Thoracic aorta (tissue), 2 donors: ENCODE measurements at regions not wholly inside any gene's neighbourhood (a gene's known extent, or its start where the extent isn't known, plus 50 kb on each side); places are given as distances from the start of the nearest gene placed in this dataset.
"Not testable (repeated sequence)": the region's sequence is repeated elsewhere in the genome, so short reads cannot be mapped to it uniquely, and the experiment has no call there.

Experiments
- ATAC-seq: fragments of 150-250 bp; one replicate; pipeline ENCODE4 v1.8.0; 2017; ENCODE audit warnings: low read depth; ENCODE audit not compliant: insufficient number of reproducible peaks, low FRiP score
- DNase-seq: peaks from one replicate; pipeline ENCODE4 v3.0.0-alpha.2; 2020; ENCODE audit warnings: low spot score
- H3K27ac ChIP-seq, 2 donors: fragments of 200-600 bp; sonication (generic); 1 replicate in 1 of 2; 2 replicates in 1 of 2; pipeline ENCODE4 v1.5.1; 2016; ENCODE audit warnings: mild to moderate bottlenecking in 2 of 2, moderate library complexity in 2 of 2
- H3K27me3 ChIP-seq: fragments of 200-600 bp; sonication (generic); replicated peaks from 2 replicates; pipeline ENCODE4 v1.6.0; 2016; ENCODE audit warnings: mild to moderate bottlenecking; ENCODE audit not compliant: insufficient read depth
- H3K36me3 ChIP-seq: fragments of 200-600 bp; sonication (generic); one replicate; pipeline ENCODE4 v1.5.1; 2016
- H3K4me1 ChIP-seq, 2 donors: fragments of 200-600 bp; sonication (generic); 1 replicate in 1 of 2; 2 replicates in 1 of 2; pipeline versions ENCODE4 v1.5.1 to v1.6.0; 2016; ENCODE audit warnings: low read depth in 2 of 2, mild to moderate bottlenecking in 1 of 2; ENCODE audit not compliant: control insufficient read depth in 1 of 2
- H3K4me3 ChIP-seq: fragments of 200-600 bp; sonication (generic); 2 replicates; pipeline ENCODE4 v1.5.1; 2016; ENCODE audit warnings: mild to moderate bottlenecking
- H3K9me3 ChIP-seq: fragments of 200-600 bp; sonication (generic); 2 replicates; pipeline ENCODE4 v1.5.1; 2016
- CTCF ChIP-seq: fragments of 200-600 bp; sonication (generic); IDR thresholded peaks from one replicate; pipeline ENCODE4 v1.5.1; 2019; ENCODE audit warnings: antibody characterized with exemption

GRCh38 chrY:12500096-12500495 lies 200.9 kb upstream of the USP9Y start:
- ATAC-seq (no peak), DNase-seq (no peak)
- Histone ChIP-seq H3K27ac (no peak overlapping the region), H3K4me3 (no peak overlapping the region), H3K9me3 (no peaks in the 10 kb centered on the region), H3K36me3 (no peaks in the 10 kb centered on the region), H3K27me3 (no peaks in the 10 kb centered on the region), H3K4me1 (no peaks in the 10 kb centered on the region)
- TF ChIP-seq CTCF: no peak

DNA sequence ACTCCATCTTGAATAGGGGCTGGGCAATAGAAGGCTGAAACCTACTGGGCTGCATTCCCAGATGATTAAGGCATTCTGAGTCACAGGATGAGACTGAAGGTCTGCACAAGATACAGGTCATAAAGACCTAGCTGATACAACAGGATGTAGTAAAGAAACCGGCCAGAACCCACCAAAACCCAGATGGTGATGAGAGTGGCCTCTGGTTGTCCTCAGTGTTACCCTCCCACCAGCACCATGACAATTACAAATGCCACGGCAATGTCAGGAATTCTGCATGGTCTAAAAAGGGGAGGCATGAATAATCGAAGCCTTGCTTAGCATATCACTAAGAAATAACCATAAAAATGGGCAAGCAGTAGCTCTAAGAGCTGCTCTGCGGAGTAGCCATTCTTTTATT lies 197.0 kb upstream of the USP9Y start:
- H3K27ac ChIP-seq, ATAC-seq, H3K36me3 ChIP-seq, DNase-seq, H3K4me3 ChIP-seq, H3K4me1 ChIP-seq, H3K27me3 ChIP-seq, H3K9me3 ChIP-seq: not testable (repeated sequence)

DNA sequence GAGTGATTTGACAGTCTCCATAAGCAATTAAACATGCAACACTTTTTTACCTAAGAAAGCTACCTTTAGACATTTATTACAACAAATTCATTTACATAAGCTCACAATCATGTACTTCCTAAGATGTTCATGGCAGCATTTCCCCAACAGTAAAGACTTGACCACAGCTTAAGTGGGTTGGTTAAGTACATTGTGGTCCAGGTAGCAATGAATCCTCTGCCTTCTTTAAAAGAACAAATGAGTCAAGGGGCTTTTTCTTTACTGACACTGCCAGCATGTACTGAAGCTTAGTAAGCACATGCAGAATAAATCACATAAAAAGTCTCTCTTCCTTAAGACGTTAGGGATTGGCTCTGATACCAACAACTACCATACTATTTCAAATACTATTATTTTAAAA lies 183.7 kb upstream of the USP9Y start:
- no peaks in the 10 kb centered on the region for H3K27me3 ChIP-seq
- H3K27ac ChIP-seq: no peak overlapping the region
- no peak overlapping the region for H3K4me3 ChIP-seq
- H3K4me1 ChIP-seq: no peaks in the 10 kb centered on the region
- no peaks in the 10 kb centered on the region for H3K9me3 ChIP-seq
- no peak for TF ChIP-seq CTCF
- ATAC-seq (no peak), DNase-seq (no peak)
- no peaks in the 10 kb centered on the region for H3K36me3 ChIP-seq

DNA sequence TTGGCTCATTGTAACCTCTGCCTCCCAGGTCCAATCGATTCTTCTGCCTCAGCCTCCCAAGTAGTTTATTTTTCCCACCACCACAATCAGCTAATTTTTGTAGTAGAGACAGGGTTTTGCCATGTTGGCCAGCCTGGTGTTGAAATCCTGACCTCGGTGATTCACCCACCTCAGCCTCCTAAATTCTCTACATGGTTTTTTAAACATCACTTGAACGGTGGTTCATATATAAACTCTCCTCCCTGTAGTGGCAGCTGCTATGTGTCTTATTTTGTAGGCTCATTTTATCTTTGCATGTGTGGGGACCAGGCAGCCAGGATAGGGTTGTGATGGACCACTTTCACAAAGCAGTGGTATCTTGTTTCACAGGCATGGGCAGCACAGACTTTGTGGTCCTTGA lies 175.8 kb upstream of the USP9Y start:
- no peak for ATAC-seq
- Histone ChIP-seq H3K27me3 (no peaks in the 10 kb centered on the region), H3K9me3 (no peaks in the 10 kb centered on the region)

DNA sequence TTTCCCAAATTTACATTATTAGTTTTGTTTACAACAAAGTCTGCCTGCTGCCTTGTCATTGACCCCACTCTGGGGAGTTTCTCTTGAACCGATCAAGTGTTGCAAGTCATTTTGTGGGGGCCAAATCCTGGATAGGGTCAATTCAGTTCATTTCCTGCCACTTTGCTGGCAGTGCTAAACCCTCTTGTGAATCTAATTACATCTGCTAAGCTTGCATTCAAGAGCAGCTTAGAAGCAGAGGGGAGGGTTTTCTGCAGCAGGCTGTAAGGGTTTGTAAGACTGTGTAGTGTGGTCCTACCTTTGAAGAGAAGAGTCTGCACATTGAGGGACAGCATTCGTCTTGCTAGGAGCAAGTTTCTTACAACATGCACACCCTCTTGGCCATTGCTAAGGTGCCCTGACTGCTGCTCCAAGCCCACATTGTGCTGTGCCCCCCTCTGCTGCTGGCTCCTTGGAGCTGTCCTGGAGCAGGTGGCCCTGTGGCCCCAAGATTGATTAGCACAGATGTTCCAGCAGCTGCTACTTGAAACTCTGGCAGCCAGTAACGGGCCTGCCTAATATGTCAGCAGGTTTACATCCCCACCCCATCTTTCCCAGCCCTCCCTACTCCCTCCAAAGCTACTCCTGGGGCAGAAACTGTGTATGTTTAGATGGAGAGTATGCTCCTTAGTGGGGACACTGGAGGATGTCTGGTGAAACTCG lies 174.5 kb upstream of the USP9Y start:
- no peaks in the 10 kb centered on the region for H3K36me3 ChIP-seq

More for the DNA sequence above, 175.8 kb upstream of the USP9Y start:
- H3K4me1 ChIP-seq: no peaks in the 10 kb centered on the region
- no peak for DNase-seq
- H3K27ac ChIP-seq: no peak overlapping the region
- H3K36me3 ChIP-seq: no peaks in the 10 kb centered on the region
- H3K4me3 ChIP-seq: no peak overlapping the region
- no peak for TF ChIP-seq CTCF

More for the DNA sequence above, 174.5 kb upstream of the USP9Y start:
- ATAC-seq (no peak), DNase-seq (no peak)
- Histone ChIP-seq H3K27me3 (no peaks in the 10 kb centered on the region), H3K9me3 (no peaks in the 10 kb centered on the region), H3K4me3 (no peak overlapping the region), H3K4me1 (no peaks in the 10 kb centered on the region), H3K27ac (no peak overlapping the region)
- TF ChIP-seq CTCF: no peak
